ENCODE measurements at regions not wholly inside any gene's neighbourhood (a gene's known extent, or its start where the extent isn't known, plus 50 kb on each side); places are given as distances from the start of the nearest gene placed in this dataset.
"Not testable (repeated sequence)": the region's sequence is repeated elsewhere in the genome, so short reads cannot be mapped to it uniquely, and the experiment has no call there.

DNA sequence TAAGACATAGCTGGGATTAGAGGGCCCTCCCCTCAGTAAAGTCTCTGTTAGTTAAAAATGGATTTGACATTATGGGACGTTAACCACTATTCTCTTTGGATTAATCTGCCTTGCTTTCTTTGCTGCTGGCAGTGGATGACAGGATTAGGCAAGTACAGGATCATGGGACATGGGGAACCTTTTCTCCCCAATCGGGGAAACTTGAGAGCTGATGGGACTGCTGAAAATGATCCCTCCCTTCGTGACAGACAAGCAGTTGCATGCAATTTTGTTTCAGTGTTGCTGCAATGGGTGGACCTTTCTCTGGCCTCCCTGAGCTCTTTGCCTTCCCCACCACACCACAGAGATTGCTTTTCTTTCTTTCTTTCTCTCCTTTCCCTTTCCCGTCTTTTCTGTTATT, 120.2 kb upstream of the BANK1 start:
- DNase-seq (ENCODE audit: low read depth, low spot score): no peak

- no peak for DNase-seq (ENCODE audit: low read depth, low spot score)
Observed at GRCh38 chr4:101669832-101670188, 120.7 kb upstream of the BANK1 start.

- no peak for DNase-seq (ENCODE audit: low read depth, low spot score)
Observed at GRCh38 chr4:101669138-101669831, 121.2 kb upstream of the BANK1 start.

GRCh38 chr4:101667348-101667747, 123.2 kb upstream of the BANK1 start:
- DNase-seq (ENCODE audit: low read depth, low spot score): no peak

- no peak for DNase-seq (ENCODE audit: low read depth, low spot score)
Observed at GRCh38 chr4:101660607-101661006, 129.9 kb upstream of the BANK1 start.

DNA sequence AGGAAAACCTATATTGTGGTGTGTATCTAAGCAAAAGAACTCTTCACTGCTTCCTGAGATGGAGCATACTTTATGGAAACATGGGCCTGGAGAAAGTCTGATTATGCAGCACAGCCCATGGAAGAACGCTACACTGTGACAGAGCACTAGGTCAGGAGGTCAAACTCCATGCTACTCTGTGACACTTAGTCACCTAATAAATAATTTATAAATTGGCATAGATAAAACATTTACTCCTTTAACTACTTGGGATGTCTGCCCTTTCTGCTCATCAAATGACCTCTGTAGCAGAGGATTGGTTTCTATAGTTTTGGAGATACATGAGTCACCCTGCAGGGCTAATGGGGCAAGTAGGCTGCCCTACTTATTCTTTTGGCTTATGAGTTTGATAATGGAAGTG, 134.7 kb upstream of the BANK1 start:
- DNase-seq (ENCODE audit: low read depth, low spot score): no peak

GRCh38 chr4:101655005-101655404, 135.5 kb upstream of the BANK1 start:
- DNase-seq (ENCODE audit: low read depth, low spot score): no peak

- DNase-seq (ENCODE audit: low read depth, low spot score): no peak
Observed at GRCh38 chr4:101651778-101652177, 138.8 kb upstream of the BANK1 start.

DNA sequence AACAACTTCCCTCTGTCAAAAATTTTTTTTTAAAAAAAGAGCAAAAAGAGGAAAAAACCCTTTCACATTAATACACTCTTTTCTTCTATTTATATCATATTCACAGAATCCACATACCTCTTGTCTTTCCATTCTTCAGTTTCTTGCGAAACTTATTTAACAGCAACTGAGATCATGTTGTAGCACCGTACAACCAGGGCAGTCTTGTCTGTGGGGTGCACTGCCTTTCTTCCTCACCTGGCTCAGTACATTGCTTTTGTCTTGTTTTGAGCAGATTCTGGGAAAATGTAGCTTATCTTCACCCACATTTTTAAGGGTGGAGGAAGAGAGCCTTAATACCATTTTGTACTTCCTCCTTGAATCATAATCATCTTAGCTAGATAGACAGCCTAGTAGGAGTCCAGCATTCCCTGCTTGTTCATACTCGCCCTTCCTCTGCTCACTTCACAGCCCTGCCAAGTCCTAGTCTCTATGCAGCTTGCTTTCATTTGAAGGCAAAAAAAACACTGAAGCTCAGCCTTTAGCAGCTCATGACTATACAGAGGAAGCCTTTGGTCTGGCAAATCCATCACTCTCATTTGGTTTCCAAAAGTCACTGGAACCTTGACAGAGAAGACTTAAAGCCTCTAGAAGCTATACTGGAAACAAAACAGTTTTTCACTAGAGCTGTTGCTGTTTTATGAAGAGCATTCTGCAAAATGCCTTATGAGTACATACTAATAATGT, 140.6 kb upstream of the BANK1 start:
- DNase-seq (ENCODE audit: low read depth, low spot score): no peak

- DNase-seq (ENCODE audit: low read depth, low spot score): peak; percentile 6
Observed at GRCh38 chr4:101647710-101648034, 142.9 kb upstream of the BANK1 start.

GRCh38 chr4:101644516-101644915, 146.0 kb upstream of the BANK1 start:
- no peak for DNase-seq (ENCODE audit: low read depth, low spot score)

DNA sequence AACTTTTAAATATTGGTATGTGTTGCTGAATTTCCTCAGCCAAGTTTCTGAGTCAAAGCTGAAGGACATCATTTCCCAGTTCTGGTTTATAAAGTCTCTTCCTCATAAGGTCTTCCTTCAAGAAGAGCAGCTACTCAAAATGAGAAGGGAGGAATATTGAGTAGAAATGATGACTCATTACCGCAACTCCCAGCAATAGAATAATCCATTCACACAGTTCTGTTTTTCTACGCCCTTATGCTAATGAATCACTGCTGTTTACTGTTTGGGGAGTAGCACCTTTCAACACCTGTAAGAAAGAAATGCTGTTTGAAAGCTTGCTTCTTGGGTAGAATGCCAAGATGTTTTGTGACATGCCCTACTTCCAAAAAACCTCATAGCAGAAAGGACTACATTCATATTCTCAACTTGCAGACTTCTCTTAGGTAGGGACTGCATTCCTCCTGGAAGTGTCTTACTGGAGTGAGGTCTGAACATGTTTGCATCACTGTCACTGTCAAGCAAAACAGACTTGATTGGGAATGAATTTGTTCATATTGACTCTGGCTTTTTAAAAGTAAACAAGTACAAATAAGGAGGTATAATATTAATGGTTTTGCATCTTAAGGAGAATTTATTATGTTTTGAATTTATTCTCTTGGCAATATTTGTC, 147.2 kb upstream of the BANK1 start:
- DNase-seq (ENCODE audit: low read depth, low spot score): no peak

DNA sequence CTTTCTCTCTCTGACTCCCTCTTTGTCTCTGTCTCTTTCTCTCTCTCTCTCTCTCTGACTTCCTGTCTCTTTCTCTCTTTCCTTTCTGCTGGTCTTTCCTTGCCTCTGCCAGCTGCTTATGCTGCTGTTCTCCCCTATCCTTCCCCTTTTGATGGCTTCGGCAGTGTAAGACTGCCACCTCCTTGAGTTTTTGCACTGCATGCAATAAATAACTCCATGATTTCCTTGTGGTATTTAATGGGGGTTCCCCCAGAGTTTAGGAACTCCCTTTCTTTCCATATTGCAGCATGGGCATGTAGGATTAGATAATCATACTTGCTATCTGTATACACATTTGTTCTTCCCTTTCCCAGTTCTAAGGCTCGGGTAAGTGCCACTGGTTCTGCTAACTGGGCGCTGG, 157.8 kb upstream of the BANK1 start:
- not testable (repeated sequence) for DNase-seq (ENCODE audit: low read depth, low spot score)

DNA sequence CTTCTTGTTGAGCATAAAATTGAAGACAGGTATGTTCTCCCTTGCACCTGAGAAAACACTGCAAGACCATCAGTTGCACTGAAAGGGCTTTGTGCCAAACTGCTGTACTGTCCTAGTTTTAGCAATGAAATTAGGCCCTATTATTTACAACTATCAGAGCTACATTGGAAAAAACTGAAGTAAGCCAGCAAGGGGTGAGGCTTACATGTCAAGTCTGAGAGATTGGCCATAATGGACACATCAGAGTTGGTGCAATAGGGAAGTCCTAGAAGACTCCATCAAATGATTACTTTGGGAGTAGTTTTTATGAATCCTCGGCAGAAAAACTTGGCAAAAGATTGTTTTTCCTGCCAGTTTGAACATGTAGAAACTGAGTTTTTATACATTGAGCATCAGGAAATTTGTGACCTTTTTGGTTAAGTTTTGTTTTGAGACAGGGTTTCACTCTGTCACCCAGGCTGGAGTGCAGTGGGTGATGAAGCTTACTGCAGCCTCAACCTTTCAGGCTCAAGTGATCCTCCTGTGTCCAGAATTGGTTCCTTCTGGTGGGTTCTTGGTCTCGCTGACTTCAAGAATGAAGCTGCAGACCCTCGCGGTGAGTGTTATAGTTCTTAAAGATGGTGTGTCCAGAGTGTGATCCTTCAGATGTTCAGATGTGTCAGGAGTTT, 160.1 kb upstream of the BANK1 start:
- DNase-seq (ENCODE audit: low read depth, low spot score): no peak

DNA sequence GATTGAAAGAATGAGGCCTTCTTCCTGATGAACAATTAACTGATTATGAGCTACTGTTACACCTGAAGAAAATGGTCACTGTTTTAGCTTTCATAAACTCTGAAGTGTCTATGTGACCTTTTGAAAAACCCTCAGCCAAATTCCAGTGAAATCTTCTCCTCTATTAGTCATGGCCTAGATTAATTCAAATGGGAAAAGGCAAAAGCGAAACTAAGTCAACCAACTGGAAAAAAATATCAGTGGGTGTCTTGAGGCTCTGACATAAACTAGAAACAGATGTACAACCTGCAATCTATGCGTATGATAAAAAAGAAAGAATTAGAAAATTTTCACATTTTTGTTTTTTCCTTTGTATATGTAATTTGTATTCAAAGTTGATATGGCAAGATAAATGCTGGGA, 169.4 kb upstream of the BANK1 start:
- DNase-seq (ENCODE audit: low read depth, low spot score): no peak

DNA sequence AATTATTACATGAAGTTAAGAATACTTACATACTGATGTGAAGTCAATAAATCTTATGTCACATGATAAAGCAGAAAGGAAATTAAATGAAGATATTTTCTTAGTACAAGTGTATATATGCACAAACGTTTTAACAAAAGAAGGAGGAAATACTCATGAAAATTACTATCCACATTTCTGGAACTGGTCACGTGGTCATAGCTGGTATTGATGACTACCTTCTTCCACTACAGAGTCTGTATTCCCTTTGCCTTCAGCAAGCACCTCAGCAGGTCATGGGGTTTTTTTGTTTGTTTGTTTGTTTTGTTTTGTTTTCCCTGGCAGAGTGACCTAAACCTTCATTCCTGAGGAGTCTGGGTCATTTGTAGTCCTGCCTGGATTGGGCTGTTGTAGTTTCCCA, 174.9 kb upstream of the BANK1 start:
- no peak for DNase-seq (ENCODE audit: low read depth, low spot score)

DNA sequence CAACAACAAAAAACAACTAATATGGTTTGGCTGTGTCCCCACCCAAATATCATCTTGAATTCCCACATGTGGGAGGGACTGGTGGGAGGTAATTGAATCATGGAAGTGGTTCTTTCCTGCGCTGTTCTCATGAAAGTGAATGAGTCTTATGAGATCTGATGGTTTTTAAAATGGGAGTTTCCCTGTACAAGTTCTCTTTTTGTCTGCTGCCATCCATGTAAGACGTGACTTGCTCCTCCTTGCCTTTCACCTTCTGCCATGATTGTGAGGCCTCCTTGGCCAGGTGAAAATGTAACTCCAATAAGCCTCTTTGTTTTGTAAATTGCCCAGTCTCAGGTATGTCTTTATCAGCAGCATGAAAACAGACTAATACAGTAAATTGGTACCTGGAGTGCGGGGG, 183.5 kb upstream of the BANK1 start:
- not testable (repeated sequence) for DNase-seq (ENCODE audit: low read depth, low spot score)

GRCh38 chr4:101604976-101605375, 185.6 kb upstream of the BANK1 start:
- DNase-seq (ENCODE audit: low read depth, low spot score): no peak

DNA sequence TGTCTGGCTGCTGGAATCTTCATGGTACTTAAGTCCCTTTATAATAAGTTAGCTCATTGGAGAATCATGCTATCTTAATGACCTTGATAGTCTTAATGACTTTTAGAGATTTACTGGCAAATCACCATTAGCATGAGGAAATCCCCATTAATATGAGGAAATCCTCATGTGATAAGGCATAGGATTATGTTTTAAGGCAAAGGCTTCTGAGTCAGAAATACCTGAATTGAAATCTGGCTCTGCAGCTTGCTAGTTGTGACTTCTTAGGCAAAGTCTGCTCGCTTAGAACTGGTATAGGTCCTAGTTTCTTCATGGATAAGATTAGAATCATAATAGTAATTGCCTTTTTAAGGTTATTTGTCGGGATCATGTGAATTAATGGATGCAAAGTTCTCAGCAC, 190.2 kb upstream of the BANK1 start:
- DNase-seq (ENCODE audit: low read depth, low spot score): no peak

DNA sequence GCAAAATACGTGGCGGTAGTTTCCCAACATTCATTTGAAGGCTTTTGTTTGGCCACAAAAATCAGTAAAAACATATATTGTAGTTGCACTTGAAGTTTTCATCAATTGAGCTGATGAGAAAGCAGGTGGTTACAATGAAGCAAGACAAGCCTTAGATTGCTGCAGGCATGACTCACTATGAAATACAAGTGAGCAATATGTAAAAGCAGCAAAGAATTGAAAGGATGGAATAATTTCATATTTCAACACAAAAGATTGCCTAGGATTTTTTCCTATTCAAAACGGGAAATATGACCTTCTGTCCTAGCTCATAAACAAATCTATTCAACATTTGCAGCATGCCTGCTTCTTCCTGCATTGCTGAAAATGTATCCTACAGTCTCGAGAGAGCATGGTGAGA, 190.9 kb upstream of the BANK1 start:
- no peak for DNase-seq (ENCODE audit: low read depth, low spot score)

DNA sequence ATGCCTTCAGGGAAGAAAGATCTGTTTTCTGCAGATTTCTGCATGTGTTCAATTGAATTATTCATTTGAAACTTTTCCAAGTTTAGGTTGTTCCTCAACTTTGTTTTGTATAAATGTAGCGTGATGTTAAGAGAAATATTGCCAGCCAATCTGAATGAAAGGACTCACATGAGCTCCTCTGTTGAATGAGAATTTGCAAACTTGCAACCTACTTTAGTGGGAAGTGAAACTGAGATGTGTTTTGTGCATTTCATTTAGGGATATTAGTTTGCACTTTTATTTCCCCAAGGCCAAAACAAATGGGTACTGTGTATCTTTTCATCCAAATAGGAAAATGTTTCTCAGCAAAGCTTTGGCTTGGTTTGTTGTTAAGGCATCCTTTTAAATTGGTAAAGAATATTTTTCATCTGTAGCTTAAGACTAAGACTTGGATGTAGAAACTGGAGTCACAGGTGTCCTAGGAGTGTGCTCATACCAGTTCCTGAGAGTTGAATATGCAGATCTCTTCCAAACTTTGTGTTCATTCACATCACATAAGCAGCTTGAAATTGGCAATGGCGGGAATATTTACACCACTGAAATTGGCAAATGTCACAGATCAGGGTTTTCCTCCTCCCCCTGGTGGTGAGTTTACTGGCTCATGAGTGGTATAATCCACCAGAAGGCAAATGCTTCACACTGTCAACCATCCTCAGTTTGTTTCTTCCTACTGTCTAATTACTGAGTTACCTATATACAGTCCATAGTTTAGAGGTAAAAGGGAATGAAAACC, 193.6 kb upstream of the BANK1 start:
- DNase-seq (ENCODE audit: low read depth, low spot score): no peak

- no peak for DNase-seq (ENCODE audit: low read depth, low spot score)
Observed at GRCh38 chr4:101594588-101594987, 195.9 kb upstream of the BANK1 start.
